ENCODE measurements at regions not wholly inside any gene's neighbourhood (a gene's known extent, or its start where the extent isn't known, plus 50 kb on each side); places are given as distances from the start of the nearest gene placed in this dataset.

DNA sequence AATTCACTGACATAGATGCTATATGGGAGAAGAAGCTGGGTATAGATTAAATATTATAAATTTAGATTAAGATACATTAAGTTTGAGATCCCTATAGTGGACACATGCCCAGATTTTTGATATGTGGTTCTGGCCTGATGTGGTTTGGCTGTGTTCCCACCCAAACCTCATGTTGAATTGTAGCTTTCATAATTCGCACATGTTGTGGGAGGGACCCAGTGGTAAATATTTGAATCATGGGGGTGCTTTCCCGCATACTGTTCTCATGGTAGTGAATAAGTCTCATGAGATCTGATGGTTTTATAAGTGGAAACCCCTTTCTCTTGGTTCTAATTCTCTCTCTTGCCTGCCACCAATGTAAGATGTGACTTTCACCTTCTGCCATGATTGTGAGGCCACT lies 189.4 kb upstream of the CD96 start:
- DNase-seq (ENCODE audit: low spot score): no peak

DNA sequence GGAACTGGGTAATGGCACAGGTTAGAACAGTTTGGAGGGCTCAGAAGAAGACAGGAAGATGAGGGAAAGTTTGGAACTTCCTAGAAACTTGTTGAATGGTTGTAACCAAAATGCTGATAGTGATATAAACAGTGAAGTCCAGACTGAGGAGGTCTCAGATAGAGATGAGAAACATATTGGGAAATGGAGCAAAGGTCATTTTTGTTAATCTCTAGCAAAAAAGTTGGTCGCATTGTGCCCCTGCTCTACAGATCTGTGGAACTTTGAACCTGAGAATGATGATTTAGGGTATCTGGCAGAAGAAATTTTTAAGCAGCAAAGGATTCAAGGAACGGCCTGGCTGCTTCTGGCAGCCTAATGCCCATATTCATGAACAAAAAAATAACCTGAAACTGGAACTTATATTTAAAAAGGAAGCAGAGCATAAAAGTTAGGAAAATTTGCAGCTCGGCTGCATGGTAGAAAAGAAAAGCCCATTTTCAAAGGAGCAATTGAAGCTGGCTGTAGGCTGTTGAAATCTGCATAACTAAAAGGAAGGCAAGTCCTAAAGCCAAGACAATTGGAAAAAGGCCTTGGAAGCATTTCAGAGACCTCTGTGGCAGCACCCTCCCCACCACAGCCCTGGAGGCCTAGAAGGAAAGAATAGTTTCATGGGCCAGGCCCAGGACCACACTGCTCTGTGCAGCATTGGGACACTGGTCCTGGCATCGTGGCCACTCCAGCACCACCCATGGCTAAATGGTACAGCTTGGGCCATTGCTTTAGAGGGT lies 182.6 kb upstream of the CD96 start:
- no peak for DNase-seq (ENCODE audit: low spot score)

DNA sequence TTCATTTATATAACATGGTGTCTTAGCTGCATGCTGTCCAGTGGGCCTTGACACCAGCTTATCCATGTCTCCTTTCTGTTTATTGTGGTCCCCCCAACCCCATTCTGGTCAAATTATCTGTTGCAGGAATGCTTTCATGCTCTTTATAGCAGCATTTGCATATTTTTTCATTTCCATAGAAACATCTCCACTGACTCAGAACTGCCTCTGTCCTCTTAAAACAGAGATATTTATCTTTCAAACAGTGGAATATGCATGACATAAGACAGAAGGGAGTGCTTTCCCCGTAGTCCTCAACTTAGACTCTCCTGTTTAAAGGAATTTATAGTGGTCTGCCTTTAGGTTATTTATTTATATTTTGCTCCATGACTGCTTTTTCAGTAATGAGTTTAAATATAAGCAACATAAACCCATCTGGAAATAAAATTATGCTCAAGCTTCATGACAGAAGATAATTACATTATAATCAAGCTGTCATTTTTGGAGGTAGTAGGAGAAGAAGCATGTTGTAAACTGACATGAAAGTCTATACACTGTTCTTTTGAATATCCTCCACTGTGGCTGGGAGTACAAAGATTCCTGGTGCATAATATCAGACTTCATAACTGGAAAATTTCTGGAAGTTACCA lies 179.5 kb upstream of the CD96 start:
- DNase-seq (ENCODE audit: low spot score): no peak

DNA sequence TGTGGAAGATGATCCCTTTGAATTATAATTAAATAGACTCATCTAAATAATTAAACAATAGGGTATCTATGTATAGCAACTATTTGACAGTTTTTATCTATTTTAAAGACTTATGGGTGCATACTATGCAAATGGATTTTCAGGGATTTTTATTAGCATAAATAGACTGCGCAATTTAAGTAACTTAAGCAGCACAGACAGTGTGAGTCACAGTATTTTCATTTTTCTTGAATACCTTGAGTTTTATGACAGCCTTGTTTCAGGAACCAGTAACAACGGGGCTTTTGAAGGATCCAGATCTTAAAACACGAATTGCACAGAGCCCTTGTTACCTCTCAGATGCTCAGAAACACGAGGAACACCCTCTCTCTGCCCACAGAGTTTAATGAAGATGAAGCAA lies 175.5 kb upstream of the CD96 start:
- DNase-seq (ENCODE audit: low spot score): no peak

DNA sequence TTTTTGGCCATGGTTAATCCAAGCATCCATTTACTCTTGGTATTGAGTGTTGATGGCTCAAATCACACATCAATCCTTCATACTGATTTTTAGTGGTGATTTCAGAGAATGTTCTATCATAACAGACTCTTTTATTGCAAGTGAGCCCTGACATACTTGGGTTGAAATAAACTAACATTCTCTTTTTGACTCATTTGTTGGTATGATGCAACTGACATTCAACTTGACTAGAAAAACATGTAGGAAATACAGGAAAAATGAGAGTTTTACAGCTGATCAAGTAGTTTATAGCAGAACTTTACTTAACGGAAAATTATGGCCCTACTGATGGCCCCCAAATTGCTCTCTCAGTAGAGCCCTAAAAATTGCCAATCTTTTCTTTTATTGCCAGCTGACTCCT lies 173.9 kb upstream of the CD96 start:
- DNase-seq (ENCODE audit: low spot score): no peak

DNA sequence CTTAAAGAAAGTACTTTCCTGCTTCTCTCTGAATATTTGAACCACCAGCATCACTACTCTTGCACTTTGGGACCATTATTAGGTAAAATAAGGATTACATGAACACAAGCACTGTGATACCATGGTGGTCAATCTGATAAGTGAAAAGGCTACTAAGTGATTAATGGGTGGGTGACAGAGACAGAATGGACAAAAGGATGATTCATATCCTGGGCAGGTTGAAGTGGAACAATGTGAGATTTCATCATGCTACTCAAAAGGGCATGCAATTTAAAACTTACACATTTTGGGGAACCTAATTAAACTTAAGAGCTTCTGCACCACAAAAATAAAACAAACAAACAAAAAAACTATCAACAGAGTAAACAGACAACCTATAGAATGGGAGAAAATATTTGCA lies 172.0 kb upstream of the CD96 start:
- no peak for DNase-seq (ENCODE audit: low spot score)

DNA sequence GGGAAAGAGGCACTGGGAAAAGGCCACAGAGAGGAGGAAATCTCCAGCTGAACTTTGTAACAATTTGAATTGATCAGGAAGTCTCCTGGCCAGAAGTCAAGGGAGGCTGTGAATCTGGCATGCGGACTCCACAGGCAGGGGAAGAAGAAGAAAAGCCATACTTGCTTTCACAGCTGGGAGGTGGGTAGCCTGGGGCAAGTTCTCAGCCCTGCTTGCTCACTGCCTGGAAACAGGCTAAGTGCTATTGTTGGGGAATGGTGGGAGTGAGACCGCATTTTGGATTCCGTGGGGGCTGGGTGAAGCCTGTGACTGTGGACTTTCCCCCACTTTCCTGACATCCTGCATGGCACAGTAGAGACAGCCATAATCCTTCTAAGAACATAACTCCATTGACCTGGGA lies 168.8 kb upstream of the CD96 start:
- no peak for DNase-seq (ENCODE audit: low spot score)

DNA sequence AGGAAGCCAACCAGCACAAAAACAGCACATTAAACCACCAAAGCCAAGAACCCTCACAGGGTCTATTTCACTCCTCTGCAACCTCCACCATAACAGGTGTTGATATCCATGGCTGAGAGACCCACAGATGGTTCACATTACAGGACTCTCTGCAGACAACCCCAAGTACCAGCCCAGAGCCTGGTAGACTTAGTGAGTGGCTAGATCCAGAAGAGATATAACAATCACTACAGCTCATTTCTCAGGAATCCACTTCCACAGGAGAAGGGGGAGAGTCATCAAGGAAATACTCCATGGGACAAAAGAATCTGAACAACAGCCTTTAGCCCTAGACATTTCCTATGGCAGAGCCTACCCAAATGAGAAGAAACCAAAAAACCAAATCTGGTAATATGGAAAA lies 168.1 kb upstream of the CD96 start:
- DNase-seq (ENCODE audit: low spot score): no peak

DNA sequence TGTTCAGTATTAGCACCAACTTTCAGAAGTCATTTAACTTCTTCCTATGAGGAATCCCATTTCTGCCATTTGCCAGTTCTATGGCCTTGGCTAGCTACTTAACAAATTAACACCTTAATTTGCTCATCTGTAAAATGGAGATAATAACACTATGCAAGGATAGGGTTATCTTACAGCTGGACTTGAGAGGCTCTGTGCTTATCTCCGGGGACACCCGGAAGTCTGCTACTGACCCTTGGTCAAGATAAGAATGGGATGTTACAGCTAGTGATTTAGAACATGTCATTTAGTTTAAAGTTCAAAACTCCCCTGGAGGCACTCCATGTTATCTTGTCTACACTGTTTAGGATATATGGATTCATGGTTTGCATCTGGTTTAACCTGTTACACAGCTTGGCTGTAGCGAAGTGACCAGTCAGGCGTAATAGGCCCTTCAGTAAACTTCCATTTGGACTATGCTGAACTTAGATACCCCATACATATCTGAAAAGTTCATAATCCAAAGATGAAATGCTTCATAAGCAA lies 156.0 kb upstream of the CD96 start:
- no peak for DNase-seq (ENCODE audit: low spot score)

DNA sequence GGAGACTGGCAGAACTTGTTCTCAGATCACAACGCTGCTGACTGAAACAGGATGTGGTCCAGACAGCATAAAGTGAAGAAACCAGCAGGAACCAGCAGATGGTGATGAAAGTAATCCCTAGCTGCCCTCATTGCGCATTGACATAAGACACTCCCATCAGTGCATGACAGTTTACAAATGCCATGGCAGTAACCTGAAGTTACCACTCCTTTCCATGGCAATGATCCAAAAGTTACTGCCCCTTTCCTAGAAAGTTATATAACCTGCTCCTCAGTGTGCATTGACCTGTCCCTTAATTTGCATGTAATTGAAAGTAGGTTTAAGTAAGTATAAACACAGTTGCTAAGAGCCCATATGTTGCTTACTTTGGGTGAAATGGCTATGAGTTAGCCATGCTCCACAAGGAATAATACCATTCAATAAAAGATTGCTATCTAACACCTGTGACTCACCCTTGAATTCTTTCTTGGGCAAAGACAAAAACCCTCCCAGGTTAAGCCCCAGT lies 149.1 kb upstream of the CD96 start:
- DNase-seq (ENCODE audit: low spot score): no peak

DNA sequence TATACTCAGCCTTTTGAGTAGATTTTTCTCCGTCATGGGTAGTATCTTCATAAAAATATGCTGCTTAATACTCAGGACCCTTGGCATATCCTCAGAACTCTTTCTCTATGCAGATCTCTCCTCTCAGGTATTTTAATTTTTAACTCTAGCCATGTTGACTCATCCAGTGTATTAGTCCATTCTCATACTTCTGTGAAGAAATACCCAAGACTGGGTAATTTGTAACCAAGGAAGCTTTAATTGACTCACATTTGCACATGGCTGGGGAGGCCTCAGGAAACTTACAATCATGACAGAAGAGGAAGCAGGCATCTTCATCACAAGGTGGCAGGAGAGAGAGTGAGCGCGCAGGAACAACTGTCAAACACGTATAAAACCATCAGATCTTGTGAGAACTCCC lies 129.3 kb upstream of the CD96 start:
- DNase-seq (ENCODE audit: low spot score): no peak

DNA sequence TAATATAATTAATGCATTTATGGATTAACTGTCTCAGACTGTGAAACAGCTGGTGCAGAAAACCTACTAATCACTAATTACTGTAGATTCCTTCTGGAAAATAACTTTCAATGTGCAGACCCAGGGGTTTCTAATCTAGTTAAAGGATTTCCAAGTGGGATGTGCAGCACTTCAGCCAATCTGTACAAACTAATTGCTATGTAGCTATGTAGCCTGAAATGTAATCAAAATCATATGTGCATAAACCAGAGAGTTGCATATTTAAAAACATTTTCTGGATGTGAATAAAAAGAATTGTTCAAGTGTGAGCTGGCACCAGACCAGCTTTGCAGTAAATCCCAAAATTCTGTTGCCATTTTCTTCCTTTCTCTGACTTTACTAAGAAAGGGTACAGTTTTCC lies 127.5 kb upstream of the CD96 start:
- no peak for DNase-seq (ENCODE audit: low spot score)

DNA sequence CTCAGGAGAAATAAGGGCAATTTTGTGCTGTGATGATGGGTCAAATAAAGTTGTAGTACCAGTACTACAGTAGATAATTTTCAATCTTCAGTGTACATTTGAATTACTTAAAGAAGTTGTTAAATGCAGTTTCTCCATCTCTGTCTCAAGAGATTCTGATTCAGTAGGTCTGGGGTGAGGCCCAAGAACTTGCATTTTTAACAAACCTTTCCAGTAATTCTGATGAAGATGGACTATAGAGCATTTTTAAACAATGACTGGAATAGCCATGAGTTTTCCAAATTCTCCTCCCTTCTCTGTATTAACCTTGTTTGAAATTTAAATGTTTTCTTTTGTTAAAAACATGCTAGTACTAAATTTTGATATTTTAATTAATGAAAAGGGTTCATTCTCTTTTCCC lies 127.0 kb upstream of the CD96 start:
- DNase-seq (ENCODE audit: low spot score): no peak

DNA sequence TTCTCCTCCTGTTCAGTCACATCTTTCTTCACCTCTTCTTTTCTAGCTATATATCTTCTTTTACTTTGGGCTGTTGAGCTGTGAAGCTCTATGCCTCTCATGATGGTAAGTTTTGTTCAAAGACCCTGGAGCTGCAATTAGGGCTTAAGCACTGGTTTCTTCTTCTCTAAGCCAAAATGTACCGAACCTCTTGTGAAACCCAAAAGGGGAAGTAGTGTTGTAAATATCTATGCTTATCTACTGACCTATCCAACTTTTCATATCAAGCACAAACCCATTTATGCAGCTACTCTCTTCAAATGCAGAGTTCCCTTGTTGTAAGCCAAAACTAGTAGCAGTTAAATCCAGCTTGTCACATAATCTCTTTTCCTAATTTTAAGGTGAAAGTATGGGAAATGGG lies 123.6 kb upstream of the CD96 start:
- no peak for DNase-seq (ENCODE audit: low spot score)

DNA sequence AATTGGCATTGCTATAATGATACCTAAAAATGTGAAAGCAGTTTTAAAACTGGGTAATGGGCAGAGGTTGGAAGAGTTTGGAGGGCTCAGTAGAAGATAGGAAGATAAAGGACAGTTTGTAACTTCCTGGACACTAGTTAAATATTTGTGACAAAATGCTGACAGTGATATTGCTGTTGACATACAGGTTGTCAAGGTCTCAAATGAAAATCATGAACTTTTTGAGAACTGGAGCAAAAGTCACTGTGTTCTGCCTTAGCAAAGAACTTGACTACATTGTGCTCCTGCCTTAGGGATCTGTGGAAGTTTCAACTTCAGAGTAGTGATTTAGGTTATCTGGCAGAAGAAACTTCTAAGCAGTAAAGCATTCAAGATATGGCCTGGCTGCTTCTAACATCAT lies 113.7 kb upstream of the CD96 start:
- no peak for DNase-seq (ENCODE audit: low spot score)

DNA sequence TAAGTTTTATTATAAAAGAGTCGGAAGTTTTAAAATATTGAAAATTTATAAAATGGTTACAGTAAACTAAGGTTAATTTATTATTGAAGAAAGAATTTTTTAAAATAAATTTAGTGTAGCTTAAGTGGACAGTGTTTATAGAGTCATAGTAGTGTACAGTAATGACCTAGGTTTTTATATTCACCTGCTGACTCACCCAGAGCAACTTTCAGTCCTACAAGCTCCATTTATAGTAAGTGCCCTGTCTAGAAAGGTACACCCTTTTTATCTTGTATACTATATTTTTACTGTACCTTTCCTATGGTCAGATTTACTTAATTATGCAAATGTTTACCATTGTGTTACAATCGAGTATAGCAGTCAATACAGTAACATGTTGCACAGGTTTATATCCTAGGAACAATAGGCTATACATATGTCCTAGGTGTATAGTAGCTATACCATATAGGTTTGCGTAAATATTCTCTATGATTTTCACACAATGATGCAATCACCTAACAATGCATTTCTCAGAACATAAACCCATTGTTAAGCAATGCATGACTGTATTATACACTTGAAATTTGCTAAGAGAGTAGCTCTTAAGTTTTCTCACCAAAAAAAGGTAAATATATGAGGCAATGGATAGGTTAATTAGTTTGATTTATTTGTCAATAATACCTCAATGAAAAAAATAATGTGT lies 106.9 kb upstream of the CD96 start:
- DNase-seq (ENCODE audit: low spot score): no peak

DNA sequence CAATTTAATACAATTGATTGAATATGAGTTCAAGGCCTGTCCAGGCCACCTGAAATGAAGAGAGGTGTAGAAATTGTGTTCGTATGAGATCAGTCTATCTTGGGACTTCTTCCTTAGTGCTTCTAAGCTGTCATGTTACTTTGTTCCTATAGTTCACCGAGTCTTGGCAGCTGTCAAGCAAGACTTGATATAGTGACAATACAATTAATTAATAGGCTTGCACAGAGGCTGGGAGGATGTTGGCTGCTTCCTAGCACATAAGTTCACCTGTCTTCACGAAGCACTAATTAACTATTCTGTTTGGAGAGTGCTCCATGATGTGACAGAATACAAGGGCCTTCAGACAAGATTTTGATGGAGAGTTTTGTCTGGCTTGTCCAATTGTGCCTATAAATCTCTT lies 103.7 kb upstream of the CD96 start:
- DNase-seq (ENCODE audit: low spot score): no peak

DNA sequence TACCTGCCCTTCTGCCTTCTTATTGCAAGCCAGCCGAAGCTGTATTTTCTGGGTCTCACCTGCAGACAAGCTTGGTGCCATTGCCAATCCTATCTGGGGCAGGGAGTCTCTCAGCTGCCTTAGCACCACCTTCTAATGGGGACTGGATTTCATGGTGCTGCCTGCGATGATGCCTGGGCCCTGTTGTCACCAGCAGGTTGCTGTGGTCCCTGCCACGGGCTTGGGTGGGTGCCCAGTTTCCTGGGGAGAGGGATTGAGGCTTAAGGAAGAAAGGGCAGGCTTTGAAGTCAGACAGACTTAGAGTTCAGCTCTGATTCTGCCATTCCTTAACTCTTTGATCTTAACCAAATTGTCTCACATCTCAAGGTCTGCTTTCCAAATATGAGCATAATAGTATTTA lies 87.4 kb upstream of the CD96 start:
- no peak for DNase-seq (ENCODE audit: low spot score)

DNA sequence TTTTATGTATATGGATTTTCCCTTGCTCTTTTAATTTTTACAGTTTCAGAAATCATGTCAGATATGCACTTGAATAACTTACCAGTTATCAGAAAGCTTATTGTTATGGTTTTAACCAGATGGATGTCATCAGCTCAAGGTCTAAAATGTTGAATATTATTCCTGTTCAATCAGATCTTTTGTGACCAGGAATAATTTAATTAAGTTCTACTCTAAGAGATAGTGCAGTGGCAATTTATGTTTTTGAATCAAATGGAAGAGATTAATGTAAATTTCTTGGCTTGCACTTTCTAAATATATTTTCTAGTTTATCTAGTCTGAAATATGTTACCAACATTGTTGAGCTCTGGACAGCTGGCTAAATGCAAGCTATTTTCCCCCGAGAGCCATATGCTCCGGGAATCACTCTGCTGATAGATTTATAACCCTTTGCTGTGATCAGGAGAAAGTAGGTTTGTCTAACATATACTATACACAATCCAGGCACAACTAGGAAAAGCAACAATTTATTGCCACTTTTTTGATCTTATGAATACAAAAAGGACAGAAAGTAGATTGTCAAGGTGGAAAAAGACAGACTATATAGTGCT lies 76.8 kb upstream of the CD96 start:
- DNase-seq (ENCODE audit: low spot score): no peak

DNA sequence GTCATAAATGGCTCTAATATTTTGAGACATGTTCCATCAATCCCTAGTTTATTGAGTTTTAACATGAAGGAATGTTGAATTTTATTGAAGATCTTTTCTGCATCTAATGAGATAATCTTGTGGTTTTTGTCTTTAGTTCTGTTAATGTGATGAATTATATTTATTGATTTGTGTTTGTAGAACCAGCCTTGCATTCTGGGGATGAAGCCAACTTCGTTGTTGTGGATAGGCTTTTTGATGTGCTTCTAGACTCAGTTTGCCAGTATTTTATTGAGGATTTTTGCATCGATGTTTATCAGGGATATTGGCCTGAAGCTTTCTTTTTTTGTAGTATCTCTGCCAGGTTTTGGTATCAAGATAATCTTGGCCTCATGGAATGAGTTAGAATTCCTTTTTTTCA lies 72.0 kb upstream of the CD96 start:
- no peak for DNase-seq (ENCODE audit: low spot score)

DNA sequence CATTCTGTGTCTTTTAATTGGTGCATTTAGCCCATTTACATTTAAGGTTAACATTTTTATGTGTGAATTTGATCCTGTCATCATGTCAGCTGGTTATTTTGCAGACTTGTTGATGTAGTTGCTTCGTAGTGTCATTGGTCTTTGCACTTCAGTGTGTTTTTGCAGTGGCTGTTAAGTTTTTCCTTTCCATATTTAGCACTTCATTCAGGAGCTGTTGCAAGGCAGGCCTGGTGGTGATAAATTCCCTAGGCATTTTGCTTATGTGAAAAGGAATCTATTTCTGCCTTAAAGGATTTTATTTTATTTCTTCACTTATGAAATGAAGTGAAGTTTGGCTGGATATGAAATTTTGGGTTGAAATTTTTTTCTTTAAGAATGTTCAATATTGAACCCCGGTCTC lies 70.2 kb upstream of the CD96 start:
- DNase-seq (ENCODE audit: low spot score): no peak

DNA sequence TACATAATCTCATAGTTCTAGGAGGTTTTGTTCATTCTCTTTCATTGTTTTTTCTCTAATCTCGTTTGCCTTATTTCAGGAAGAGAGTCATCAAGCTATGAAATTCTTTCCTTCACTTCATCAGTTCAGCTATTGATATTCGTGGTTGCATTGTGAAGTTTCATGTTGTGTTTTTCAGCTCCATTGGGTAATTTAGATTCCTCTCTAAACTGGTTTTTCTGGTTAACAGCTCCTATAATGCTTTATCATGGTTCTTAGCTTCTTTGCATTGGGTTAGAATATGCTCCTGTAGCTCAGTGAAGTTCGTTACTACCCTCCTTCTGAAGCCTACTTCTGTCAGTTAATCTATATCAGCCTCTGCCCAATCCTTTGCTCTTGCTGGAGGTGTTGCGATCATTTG lies 69.4 kb upstream of the CD96 start:
- no peak for DNase-seq (ENCODE audit: low spot score)

DNA sequence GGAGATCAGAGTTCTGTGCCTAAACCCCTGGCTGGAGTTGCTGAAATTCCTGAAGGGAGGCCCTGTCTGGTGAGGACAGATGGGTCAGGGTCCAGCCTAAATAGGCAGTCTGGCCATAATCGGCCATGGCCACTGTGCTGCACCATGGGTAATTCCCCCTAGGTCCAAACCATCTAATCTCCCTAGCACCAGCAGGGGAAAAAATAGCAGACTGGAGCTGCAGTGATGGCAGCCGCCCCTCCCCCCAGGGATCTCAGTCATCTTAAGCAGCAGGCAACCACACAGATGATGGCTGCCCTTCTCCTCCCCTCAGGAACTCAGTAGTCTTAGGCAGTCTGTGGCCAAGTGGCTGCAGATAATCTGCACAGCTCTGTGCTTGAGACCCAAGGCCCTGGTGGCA lies 68.4 kb upstream of the CD96 start:
- no peak for DNase-seq (ENCODE audit: low spot score)

Measured in pons (tissue), 1 donor.